Spleen (tissue), 11 donors: ENCODE measurements at regions not wholly inside any gene's neighbourhood (a gene's known extent, or its start where the extent isn't known, plus 50 kb on each side); places are given as distances from the start of the nearest gene placed in this dataset.

Source experiments
- DNase-seq: peaks from one replicate; pipeline ENCODE4 v3.0.0-alpha.2; 2020
- H3K27ac ChIP-seq, 8 donors: fragments of 200-600 bp; sonication (generic) in 7 of 8; 1 replicate in 4 of 8; 2 replicates in 4 of 8; pipeline versions ENCODE4 v1.5.0 to v1.8.0; 2016 to 2021; ENCODE audit warnings: inconsistent platforms in 4 of 8, mild to moderate bottlenecking in 4 of 8, moderate library complexity in 1 of 8
- H3K27me3 ChIP-seq, 7 donors: fragments of 200-600 bp; sonication (generic) in 6 of 7; replicated peaks in 1 of 7; 1 replicate in 4 of 7; 2 replicates in 3 of 7; pipeline versions ENCODE4 v1.5.0 to v1.8.0; 2016 to 2021; ENCODE audit warnings: inconsistent platforms in 3 of 7, mild to moderate bottlenecking in 1 of 7
- H3K36me3 ChIP-seq, 6 donors: fragments of 200-600 bp; sonication (generic) in 5 of 6; 1 replicate in 4 of 6; 2 replicates in 2 of 6; pipeline versions ENCODE4 v1.5.0 to v1.8.0; 2016 to 2021; ENCODE audit warnings: inconsistent platforms in 2 of 6
- H3K4me1 ChIP-seq, 6 donors: fragments of 200-600 bp; sonication (generic) in 5 of 6; 1 replicate in 3 of 6; 2 replicates in 3 of 6; pipeline versions ENCODE4 v1.5.0 to v1.8.0; 2016 to 2021; ENCODE audit warnings: inconsistent platforms in 3 of 6
- H3K4me3 ChIP-seq, 8 donors: fragments of 200-600 bp; sonication (generic) in 7 of 8; 1 replicate in 4 of 8; 2 replicates in 4 of 8; pipeline versions ENCODE4 v1.5.0 to v1.8.0; 2016 to 2021; ENCODE audit warnings: inconsistent platforms in 4 of 8, mild to moderate bottlenecking in 4 of 8, moderate library complexity in 2 of 8
- H3K9me3 ChIP-seq, 8 donors: fragments of 200-600 bp; sonication (generic) in 7 of 8; 1 replicate in 4 of 8; 2 replicates in 4 of 8; pipeline versions ENCODE4 v1.5.0 to v1.8.0; 2016 to 2021; ENCODE audit warnings: inconsistent platforms in 4 of 8
- CTCF ChIP-seq, 11 experiments: fragments of 200-600 bp in 7 of 11; fragments of 450-650 bp in 4 of 11; sonication (generic) in 4 of 11; IDR thresholded peaks in 8 of 11; conservative IDR thresholded peaks in 3 of 11; 1 replicate in 7 of 11; 2 replicates in 4 of 11; pipeline versions ENCODE4 v1.4.0 to v1.8.0; 2016 to 2021; ENCODE audit warnings: antibody characterized with exemption in 11 of 11, inconsistent platforms in 4 of 11, mild to moderate bottlenecking in 1 of 11
- POLR2A ChIP-seq, 3 donors: fragments of 450-650 bp; IDR thresholded peaks; one replicate each; pipeline ENCODE4 v1.5.1; 2017; ENCODE audit warnings: antibody characterized with exemption in 3 of 3, mild to moderate bottlenecking in 1 of 3
- POLR2AphosphoS5 ChIP-seq, 3 donors: sonication (generic); formaldehyde crosslinking; IDR thresholded peaks; one replicate each; pipeline ENCODE4 v1.5.1; 2017; ENCODE audit warnings: antibody characterized with exemption in 3 of 3
- WGBS, 5 donors: extraction: QIAGEN DNeasy Blood & Tissue Kit in 3 of 5; methylation state at CpG; one replicate each; pipeline versions ENCODE4 v1.1.5 to v1.1.7; 2013 to 2018; 5-methylcytosine and 5-hydroxymethylcytosine counted together
- intact Hi-C: fragments of 100-400 bp; cut with DNase I; formaldehyde crosslinking; loops from one replicate; pipeline ENCODE4 v1.15.0; 2023; ENCODE audit warnings: low total_unique reads
- donor health status: healthy with polysubstance abuse.
- donor health status: DM: no; HTN: no; CAD: no; lungs with moderate emphysema.
- donor health status: DM: no; HTN: no; CAD: no.
- donor health status: Bipolar disorder and iron deficiency.
- donor health status: healthy.
- donor health status: DM: no; HTN: no; CAD: no.
- donor health status: DM: yes; HTN: yes; CAD: no.

- peaks cover 0 to 9% (median 0%) of the 10 kb centered on the region in 6 donors for H3K4me1 ChIP-seq
- no peaks in the 10 kb centered on the region for H3K9me3 ChIP-seq
- TF ChIP-seq POLR2AphosphoS5 (IDR thresholded peaks at IDR 0.05) = no peak
- no peak for TF ChIP-seq POLR2A (IDR thresholded peaks at IDR 0.05)
- TF ChIP-seq CTCF (IDR thresholded peaks at IDR 0.05 in 8 of 11, conservative IDR thresholded peaks at IDR 0.05 in 3 of 11) = no peak
- intact Hi-C loops = no loop called here
- no peaks in the 10 kb centered on the region for H3K36me3 ChIP-seq
- no peaks in the 10 kb centered on the region for H3K27me3 ChIP-seq
- DNase-seq = peak; percentile 70
- no peak overlapping the region for H3K27ac ChIP-seq
- WGBS, 5 donors = 48 to 74% (median 65%) methylated on average over 13 of the region's 13 CpGs
- no peak overlapping the region for H3K4me3 ChIP-seq
Observed at GRCh38 chr15:96627031-96627568, 296.6 kb downstream of the NR2F2 start.

GRCh38 chr15:96629511-96629910 is 299.0 kb downstream of the NR2F2 start:
- no peaks in the 10 kb centered on the region for H3K27me3 ChIP-seq
- 54 to 77% (median 63%) methylated on average over 4 of the region's 4 CpGs for WGBS, 5 donors
- H3K9me3 ChIP-seq = no peaks in the 10 kb centered on the region
- peak; percentile 51 for DNase-seq
- H3K27ac ChIP-seq = no peak overlapping the region
- no peaks in the 10 kb centered on the region for H3K36me3 ChIP-seq
- no peak overlapping the region for H3K4me3 ChIP-seq
- peaks cover 0 to 9% (median 0%) of the 10 kb centered on the region in 6 donors for H3K4me1 ChIP-seq
- TF ChIP-seq POLR2A (IDR thresholded peaks at IDR 0.05) (no peak), CTCF (IDR thresholded peaks at IDR 0.05 in 8 of 11, conservative IDR thresholded peaks at IDR 0.05 in 3 of 11) (no peak), POLR2AphosphoS5 (IDR thresholded peaks at IDR 0.05) (no peak)
- intact Hi-C loops = no loop called here

- Histone ChIP-seq H3K36me3 (no peaks in the 10 kb centered on the region), H3K27ac (no peak overlapping the region), H3K4me1 (no peaks in the 10 kb centered on the region), H3K9me3 (peaks cover 0 to 14% (median 4%) of the 10 kb centered on the region in 8 donors), H3K4me3 (no peak overlapping the region), H3K27me3 (no peaks in the 10 kb centered on the region)
- intact Hi-C loops = no loop called here
- no peak for DNase-seq
- TF ChIP-seq POLR2AphosphoS5 (IDR thresholded peaks at IDR 0.05) (no peak), POLR2A (IDR thresholded peaks at IDR 0.05) (no peak), CTCF (IDR thresholded peaks at IDR 0.05 in 8 of 11, conservative IDR thresholded peaks at IDR 0.05 in 3 of 11) (no peak)
- WGBS, 5 donors = 84 to 97% (median 96%) methylated on average over 1 of the region's 1 CpG
Observed at GRCh38 chr15:96638793-96639192, 308.3 kb downstream of the NR2F2 start.

- Histone ChIP-seq H3K27ac (no peak overlapping the region), H3K27me3 (no peaks in the 10 kb centered on the region), H3K9me3 (peaks cover 0 to 18% (median 4%) of the 10 kb centered on the region in 8 donors), H3K36me3 (no peaks in the 10 kb centered on the region), H3K4me1 (no peaks in the 10 kb centered on the region), H3K4me3 (no peak overlapping the region)
- no peak for DNase-seq
- intact Hi-C loops = no loop called here
- TF ChIP-seq CTCF (IDR thresholded peaks at IDR 0.05 in 8 of 11, conservative IDR thresholded peaks at IDR 0.05 in 3 of 11) (no peak), POLR2AphosphoS5 (IDR thresholded peaks at IDR 0.05) (no peak), POLR2A (IDR thresholded peaks at IDR 0.05) (no peak)
- WGBS, 5 donors = 89 to 94% (median 91%) methylated on average over 9 of the region's 9 CpGs
Observed at GRCh38 chr15:96645796-96646195, 315.3 kb downstream of the NR2F2 start.
